Osteoblast (primary cell): ENCODE measurements at regions not wholly inside any gene's neighbourhood (a gene's known extent, or its start where the extent isn't known, plus 50 kb on each side); places are given as distances from the start of the nearest gene placed in this dataset.

Source experiments
- DNase-seq: peaks from one replicate; pipeline ENCODE4 v3.0.0; 2011; ENCODE audit warnings: low spot score, mixed read lengths; ENCODE audit not compliant: insufficient read length; ENCODE audit errors: missing footprints
- H2AFZ ChIP-seq: 2 replicates; pipeline ENCODE4 v1.6.0; 2011; ENCODE audit warnings: mild to moderate bottlenecking, low read length
- H3K27ac ChIP-seq: 2 replicates; pipeline ENCODE4 v1.5.1; 2011; ENCODE audit warnings: mild to moderate bottlenecking, low read depth, low read length, moderate library complexity
- H3K27me3 ChIP-seq: 2 replicates; pipeline ENCODE4 v1.6.0; 2012; ENCODE audit warnings: mild to moderate bottlenecking, control low read depth, inconsistent platforms, low read length, moderate library complexity; ENCODE audit not compliant: insufficient read depth
- H3K36me3 ChIP-seq: 2 replicates; pipeline ENCODE4 v1.5.1; 2011; ENCODE audit warnings: mild to moderate bottlenecking, low read length, control low read depth, moderate library complexity; ENCODE audit not compliant: insufficient read depth
- H3K4me1 ChIP-seq: 2 replicates; pipeline ENCODE4 v1.5.1; 2011; ENCODE audit warnings: mild to moderate bottlenecking, low read length, control low read depth, moderate library complexity; ENCODE audit not compliant: insufficient read depth
- H3K4me2 ChIP-seq: 2 replicates; pipeline ENCODE4 v1.6.0; 2011; ENCODE audit warnings: mild to moderate bottlenecking, low read length; ENCODE audit not compliant: insufficient read depth
- H3K4me3 ChIP-seq: fragments of 200-600 bp; sonication (generic); 3 replicates; pipeline ENCODE4 v1.5.1; 2012; ENCODE audit warnings: mild to moderate bottlenecking, low read length, inconsistent platforms; ENCODE audit not compliant: insufficient read depth
- H3K79me2 ChIP-seq: 2 replicates; pipeline ENCODE4 v1.6.0; 2012; ENCODE audit warnings: mild to moderate bottlenecking, low read length, control low read depth, inconsistent platforms; ENCODE audit not compliant: insufficient read depth
- H3K9me3 ChIP-seq: 2 replicates; pipeline ENCODE4 v1.5.1; 2011; ENCODE audit warnings: low read depth, low read length, control low read depth
- H4K20me1 ChIP-seq: 2 replicates; pipeline ENCODE4 v1.6.0; 2012; ENCODE audit warnings: mild to moderate bottlenecking, low read length, control low read depth; ENCODE audit not compliant: insufficient read depth
- TF ChIP-seq, protein P1 (sequence below): IDR thresholded peaks from 2 replicates; pipeline ENCODE4 v1.5.1; 2011; ENCODE audit warnings: mild to moderate bottlenecking, low read depth, low read length, moderate library complexity; ENCODE audit errors: extremely low read depth

GRCh38 chr6:105882121-105882803 is 203.9 kb upstream of the PRDM1 start:
- DNase-seq: no peak
- H3K36me3 ChIP-seq: no peaks in the 10 kb centered on the region
- no peaks in the 10 kb centered on the region for H4K20me1 ChIP-seq
- no peaks in the 10 kb centered on the region for H3K27me3 ChIP-seq
- no peak overlapping the region for H3K27ac ChIP-seq
- H3K4me2 ChIP-seq: no peak overlapping the region
- no peak overlapping the region for H2AFZ ChIP-seq
- TF ChIP-seq, protein P1, sequence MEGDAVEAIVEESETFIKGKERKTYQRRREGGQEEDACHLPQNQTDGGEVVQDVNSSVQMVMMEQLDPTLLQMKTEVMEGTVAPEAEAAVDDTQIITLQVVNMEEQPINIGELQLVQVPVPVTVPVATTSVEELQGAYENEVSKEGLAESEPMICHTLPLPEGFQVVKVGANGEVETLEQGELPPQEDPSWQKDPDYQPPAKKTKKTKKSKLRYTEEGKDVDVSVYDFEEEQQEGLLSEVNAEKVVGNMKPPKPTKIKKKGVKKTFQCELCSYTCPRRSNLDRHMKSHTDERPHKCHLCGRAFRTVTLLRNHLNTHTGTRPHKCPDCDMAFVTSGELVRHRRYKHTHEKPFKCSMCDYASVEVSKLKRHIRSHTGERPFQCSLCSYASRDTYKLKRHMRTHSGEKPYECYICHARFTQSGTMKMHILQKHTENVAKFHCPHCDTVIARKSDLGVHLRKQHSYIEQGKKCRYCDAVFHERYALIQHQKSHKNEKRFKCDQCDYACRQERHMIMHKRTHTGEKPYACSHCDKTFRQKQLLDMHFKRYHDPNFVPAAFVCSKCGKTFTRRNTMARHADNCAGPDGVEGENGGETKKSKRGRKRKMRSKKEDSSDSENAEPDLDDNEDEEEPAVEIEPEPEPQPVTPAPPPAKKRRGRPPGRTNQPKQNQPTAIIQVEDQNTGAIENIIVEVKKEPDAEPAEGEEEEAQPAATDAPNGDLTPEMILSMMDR: no peak
- no peaks in the 10 kb centered on the region for H3K79me2 ChIP-seq
- H3K9me3 ChIP-seq: no peaks in the 10 kb centered on the region
- H3K4me1 ChIP-seq: no peaks in the 10 kb centered on the region
- no peak overlapping the region for H3K4me3 ChIP-seq

GRCh38 chr6:105881608-105882007 is 204.5 kb upstream of the PRDM1 start:
- no peaks in the 10 kb centered on the region for H3K79me2 ChIP-seq
- no peak overlapping the region for H3K27ac ChIP-seq
- H3K4me1 ChIP-seq: no peaks in the 10 kb centered on the region
- H3K36me3 ChIP-seq: no peaks in the 10 kb centered on the region
- no peaks in the 10 kb centered on the region for H4K20me1 ChIP-seq
- no peak overlapping the region for H3K4me2 ChIP-seq
- no peaks in the 10 kb centered on the region for H3K27me3 ChIP-seq
- no peak overlapping the region for H3K4me3 ChIP-seq
- TF ChIP-seq, protein P1: no peak
- H3K9me3 ChIP-seq: no peaks in the 10 kb centered on the region
- DNase-seq: no peak
- H2AFZ ChIP-seq: no peak overlapping the region

- Histone ChIP-seq H3K4me2 (peak overlapping the region; percentile 68), H4K20me1 (no peaks in the 10 kb centered on the region), H2AFZ (peak overlapping the region; percentile 67), H3K79me2 (no peaks in the 10 kb centered on the region), H3K4me3 (peak overlapping the region; percentile 31), H3K4me1 (no peaks in the 10 kb centered on the region), H3K9me3 (no peaks in the 10 kb centered on the region), H3K27ac (no peak overlapping the region), H3K27me3 (no peaks in the 10 kb centered on the region), H3K36me3 (no peaks in the 10 kb centered on the region)
- DNase-seq: no peak
- TF ChIP-seq, protein P1: no peak
These were observed 206.1 kb upstream of the PRDM1 start for GRCh38 chr6:105880030-105880492.

DNA sequence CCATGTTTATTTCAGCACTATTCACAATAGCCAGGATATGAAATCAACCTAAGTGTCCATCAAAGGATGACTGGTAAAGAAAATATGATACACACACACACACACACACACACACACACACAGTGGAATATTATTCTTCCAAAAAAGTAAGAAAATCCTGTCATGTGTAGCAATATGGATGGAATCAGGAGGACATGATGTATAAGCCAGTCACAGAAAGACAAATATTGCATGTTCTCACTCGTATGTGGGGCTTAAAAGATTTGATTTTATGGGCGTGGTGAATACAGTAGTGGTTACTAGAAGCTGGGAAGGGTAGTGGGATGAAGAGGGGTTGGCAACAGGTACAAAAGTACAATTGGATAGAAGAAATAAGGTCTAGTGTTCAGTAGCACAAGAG is 207.0 kb upstream of the PRDM1 start:
- Histone ChIP-seq H3K27me3 (no peaks in the 10 kb centered on the region), H3K4me3 (no peak overlapping the region), H3K4me2 (no peak overlapping the region), H3K79me2 (no peaks in the 10 kb centered on the region), H3K9me3 (no peaks in the 10 kb centered on the region), H2AFZ (no peak overlapping the region), H4K20me1 (no peaks in the 10 kb centered on the region), H3K27ac (no peak overlapping the region), H3K4me1 (no peaks in the 10 kb centered on the region), H3K36me3 (no peaks in the 10 kb centered on the region)
- DNase-seq: no peak
- TF ChIP-seq, protein P1: no peak
